ENCODE measurements at regions not wholly inside any gene's neighbourhood (a gene's known extent, or its start where the extent isn't known, plus 50 kb on each side); places are given as distances from the start of the nearest gene placed in this dataset.

GRCh38 chr2:153100151-153100550 lies 378.4 kb downstream of the RPRM start:
- no peak overlapping the region for H2AFZ ChIP-seq
- no peaks in the 10 kb centered on the region for H3K4me1 ChIP-seq (replicated peaks; ENCODE audit: insufficient read depth)
- no peaks in the 10 kb centered on the region for H3K36me3 ChIP-seq (ENCODE audit: low read depth)
- H4K20me1 ChIP-seq (ENCODE audit: insufficient read depth) = no peaks in the 10 kb centered on the region
- ChIA-PET CTCF (no interaction called here), POLR2A (ENCODE audit: unreplicated experiment) (no interaction called here)
- H3K4me2 ChIP-seq = no peak overlapping the region
- TF ChIP-seq, protein P1, sequence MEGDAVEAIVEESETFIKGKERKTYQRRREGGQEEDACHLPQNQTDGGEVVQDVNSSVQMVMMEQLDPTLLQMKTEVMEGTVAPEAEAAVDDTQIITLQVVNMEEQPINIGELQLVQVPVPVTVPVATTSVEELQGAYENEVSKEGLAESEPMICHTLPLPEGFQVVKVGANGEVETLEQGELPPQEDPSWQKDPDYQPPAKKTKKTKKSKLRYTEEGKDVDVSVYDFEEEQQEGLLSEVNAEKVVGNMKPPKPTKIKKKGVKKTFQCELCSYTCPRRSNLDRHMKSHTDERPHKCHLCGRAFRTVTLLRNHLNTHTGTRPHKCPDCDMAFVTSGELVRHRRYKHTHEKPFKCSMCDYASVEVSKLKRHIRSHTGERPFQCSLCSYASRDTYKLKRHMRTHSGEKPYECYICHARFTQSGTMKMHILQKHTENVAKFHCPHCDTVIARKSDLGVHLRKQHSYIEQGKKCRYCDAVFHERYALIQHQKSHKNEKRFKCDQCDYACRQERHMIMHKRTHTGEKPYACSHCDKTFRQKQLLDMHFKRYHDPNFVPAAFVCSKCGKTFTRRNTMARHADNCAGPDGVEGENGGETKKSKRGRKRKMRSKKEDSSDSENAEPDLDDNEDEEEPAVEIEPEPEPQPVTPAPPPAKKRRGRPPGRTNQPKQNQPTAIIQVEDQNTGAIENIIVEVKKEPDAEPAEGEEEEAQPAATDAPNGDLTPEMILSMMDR (conservative IDR thresholded peaks at IDR 0.05) = no peak
- no peak for TF ChIP-seq EZH2 (IDR thresholded peaks at IDR 0.05; ENCODE audit: low read depth)
- BruUV-seq (replicated peaks) = no TSS peak
- H3K9me3 ChIP-seq (ENCODE audit: insufficient read depth, low read depth) = no peaks in the 10 kb centered on the region
- DNase-seq = no peak
- H3F3A ChIP-seq (ENCODE audit: insufficient read depth, low read depth) = no peaks in the 10 kb centered on the region
- no peaks in the 10 kb centered on the region for H3K9me2 ChIP-seq (ENCODE audit: insufficient read depth)
- H3K79me2 ChIP-seq (ENCODE audit: low read depth) = no peaks in the 10 kb centered on the region
- no peak overlapping the region for H3K4me3 ChIP-seq
- H3K27me3 ChIP-seq (ENCODE audit: insufficient read depth, low read depth) = no peaks in the 10 kb centered on the region
- no peak overlapping the region for H3K27ac ChIP-seq
- intact Hi-C loops (cut with micrococcal nuclease; ENCODE audit: unreplicated experiment) = no loop called here

GRCh38 chr2:153098073-153098472 lies 379.7 kb downstream of the ARL6IP6 start:
- Histone ChIP-seq H3K4me1 (replicated peaks; ENCODE audit: insufficient read depth) (no peaks in the 10 kb centered on the region), H3K27me3 (ENCODE audit: insufficient read depth, low read depth) (no peaks in the 10 kb centered on the region), H3F3A (ENCODE audit: insufficient read depth, low read depth) (no peaks in the 10 kb centered on the region), H3K4me3 (no peak overlapping the region), H2AFZ (no peak overlapping the region), H3K9me3 (ENCODE audit: insufficient read depth, low read depth) (no peaks in the 10 kb centered on the region), H3K4me2 (no peak overlapping the region), H3K36me3 (ENCODE audit: low read depth) (no peaks in the 10 kb centered on the region), H3K9me2 (ENCODE audit: insufficient read depth) (no peaks in the 10 kb centered on the region), H3K27ac (no peak overlapping the region), H4K20me1 (ENCODE audit: insufficient read depth) (no peaks in the 10 kb centered on the region), H3K79me2 (ENCODE audit: low read depth) (no peaks in the 10 kb centered on the region)
- ChIA-PET POLR2A (ENCODE audit: unreplicated experiment) (no interaction called here), CTCF (no interaction called here)
- TF ChIP-seq, protein P1 (conservative IDR thresholded peaks at IDR 0.05) = no peak
- TF ChIP-seq EZH2 (IDR thresholded peaks at IDR 0.05; ENCODE audit: low read depth) = no peak
- intact Hi-C loops (cut with micrococcal nuclease; ENCODE audit: unreplicated experiment) = no loop called here
- no TSS peak for BruUV-seq (replicated peaks)
- DNase-seq = no peak

- intact Hi-C loops (cut with micrococcal nuclease; ENCODE audit: unreplicated experiment) = no loop called here
- Histone ChIP-seq H3F3A (ENCODE audit: insufficient read depth, low read depth) (no peaks in the 10 kb centered on the region), H3K9me2 (ENCODE audit: insufficient read depth) (no peaks in the 10 kb centered on the region), H3K4me3 (no peak overlapping the region), H3K79me2 (ENCODE audit: low read depth) (no peaks in the 10 kb centered on the region), H3K4me2 (no peak overlapping the region), H3K27me3 (ENCODE audit: insufficient read depth, low read depth) (no peaks in the 10 kb centered on the region), H3K27ac (no peak overlapping the region), H4K20me1 (ENCODE audit: insufficient read depth) (no peaks in the 10 kb centered on the region), H3K36me3 (ENCODE audit: low read depth) (no peaks in the 10 kb centered on the region), H3K4me1 (replicated peaks; ENCODE audit: insufficient read depth) (no peaks in the 10 kb centered on the region), H2AFZ (no peak overlapping the region), H3K9me3 (ENCODE audit: insufficient read depth, low read depth) (no peaks in the 10 kb centered on the region)
- DNase-seq = no peak
- TF ChIP-seq, protein P1 (conservative IDR thresholded peaks at IDR 0.05) = no peak
- TF ChIP-seq EZH2 (IDR thresholded peaks at IDR 0.05; ENCODE audit: low read depth) = no peak
- CTCF ChIA-PET = no interaction called here
- POLR2A ChIA-PET (ENCODE audit: unreplicated experiment) = interaction anchor here (0.5 kb wide), 1 partner anchor 98 kb away, joined by 7 read pairs; no protein-coding TSS in a partner anchor
- no TSS peak for BruUV-seq (replicated peaks)
Measured at GRCh38 chr2:153096272-153096671, 377.9 kb downstream of the ARL6IP6 start.
